ENCODE measurements at regions not wholly inside any gene's neighbourhood (a gene's known extent, or its start where the extent isn't known, plus 50 kb on each side); places are given as distances from the start of the nearest gene placed in this dataset.
"Not testable (repeated sequence)": the region's sequence is repeated elsewhere in the genome, so short reads cannot be mapped to it uniquely, and the experiment has no call there.

DNA sequence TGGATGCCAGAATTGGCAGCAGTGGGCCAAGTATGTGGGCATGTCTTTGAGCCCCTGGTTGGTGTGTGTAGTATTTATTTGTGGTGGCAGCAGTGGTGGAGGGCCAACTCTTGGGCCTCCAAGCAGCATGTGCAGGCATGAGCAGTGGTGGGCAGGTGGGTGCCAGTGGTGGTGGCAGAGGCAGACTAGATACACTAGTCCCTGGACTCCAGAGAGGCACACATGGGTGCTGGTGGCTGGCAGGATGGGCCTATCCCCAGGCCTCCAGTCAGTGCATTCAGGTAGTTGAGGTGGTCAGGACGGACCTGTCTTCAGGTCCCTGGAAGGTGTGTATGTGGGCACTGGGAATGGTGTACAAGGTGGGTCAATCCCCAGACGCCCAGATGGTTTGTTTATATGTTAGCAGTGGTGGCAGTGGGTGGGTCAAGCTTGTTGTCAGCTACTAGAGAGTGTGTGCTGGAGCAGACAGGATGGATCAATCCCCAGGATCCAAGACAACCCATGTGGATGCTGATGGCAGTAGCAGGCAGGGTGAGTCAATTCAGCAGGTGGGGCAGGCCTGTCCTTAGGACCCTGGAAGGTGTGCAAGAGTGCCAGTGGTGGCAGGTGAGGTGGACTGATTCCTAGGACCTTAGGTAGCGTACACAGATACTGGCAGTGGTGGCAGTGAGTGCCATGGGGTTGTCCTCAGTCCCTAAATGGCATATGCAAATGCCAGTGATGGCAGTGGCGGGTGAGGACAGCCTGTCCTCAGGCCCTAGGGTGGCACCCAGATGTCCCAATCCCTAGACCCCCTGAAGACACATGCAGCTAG is 294.3 kb downstream of the RPS24 start:
- no peak for DNase-seq

DNA sequence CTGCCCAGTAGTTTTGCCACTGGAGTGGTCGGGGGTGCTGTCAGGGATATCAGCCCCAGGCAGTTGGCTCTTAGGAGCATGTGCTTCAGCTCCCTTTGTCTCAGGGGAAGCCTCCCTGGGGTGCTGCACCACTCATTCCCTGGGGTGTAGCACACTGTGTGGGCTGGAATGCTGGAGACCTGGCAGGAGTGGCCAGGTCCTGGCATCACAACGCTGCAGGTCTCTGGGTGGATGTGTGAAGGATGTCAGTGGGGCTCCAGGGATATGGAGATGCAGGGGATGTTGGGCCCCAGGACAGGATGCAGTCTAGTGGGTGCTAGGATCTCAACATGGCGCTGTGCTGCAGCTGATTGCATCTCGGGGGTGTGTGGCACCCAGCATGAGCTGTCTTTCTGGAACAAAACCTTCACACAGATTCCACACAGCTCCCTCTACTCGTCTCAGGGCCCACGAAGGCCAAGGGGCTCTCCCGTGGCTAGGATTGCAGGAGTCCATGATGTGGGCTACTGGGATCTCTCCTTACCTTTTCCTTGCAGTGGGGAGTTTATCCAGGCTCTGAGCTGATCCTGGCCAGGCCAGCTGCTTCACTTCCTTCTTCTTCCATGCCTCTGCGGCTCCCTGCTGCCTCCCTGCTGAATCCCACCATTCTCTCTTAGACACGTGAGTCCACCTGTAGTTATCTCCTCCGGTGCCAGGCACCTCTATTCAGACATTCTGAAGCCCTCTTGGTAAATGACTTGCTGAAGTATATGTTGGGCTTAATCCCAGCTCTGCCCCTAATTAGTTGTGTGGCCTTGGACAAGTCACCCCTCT is 295.1 kb downstream of the RPS24 start:
- DNase-seq: no peak

DNA sequence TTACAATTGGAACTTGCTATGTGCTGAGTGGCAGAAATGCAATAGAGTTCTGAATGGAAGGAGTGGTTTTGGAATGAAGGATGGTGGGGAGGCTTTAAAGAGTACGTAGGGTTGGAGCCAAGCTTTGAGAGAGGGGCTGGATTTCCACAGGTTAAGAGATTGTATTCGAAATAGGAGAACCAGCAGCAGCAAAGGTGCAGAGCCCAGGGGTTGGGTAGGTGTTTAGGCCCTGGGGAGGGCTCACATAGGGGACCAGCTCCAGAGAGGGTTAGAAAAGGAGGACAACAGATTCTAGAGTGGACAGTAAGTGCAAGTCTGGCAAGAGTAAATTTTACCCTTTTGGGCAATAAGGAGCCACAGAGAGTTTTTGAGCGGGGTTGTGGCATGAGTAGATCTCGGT is 297.2 kb downstream of the RPS24 start:
- DNase-seq: no peak

DNA sequence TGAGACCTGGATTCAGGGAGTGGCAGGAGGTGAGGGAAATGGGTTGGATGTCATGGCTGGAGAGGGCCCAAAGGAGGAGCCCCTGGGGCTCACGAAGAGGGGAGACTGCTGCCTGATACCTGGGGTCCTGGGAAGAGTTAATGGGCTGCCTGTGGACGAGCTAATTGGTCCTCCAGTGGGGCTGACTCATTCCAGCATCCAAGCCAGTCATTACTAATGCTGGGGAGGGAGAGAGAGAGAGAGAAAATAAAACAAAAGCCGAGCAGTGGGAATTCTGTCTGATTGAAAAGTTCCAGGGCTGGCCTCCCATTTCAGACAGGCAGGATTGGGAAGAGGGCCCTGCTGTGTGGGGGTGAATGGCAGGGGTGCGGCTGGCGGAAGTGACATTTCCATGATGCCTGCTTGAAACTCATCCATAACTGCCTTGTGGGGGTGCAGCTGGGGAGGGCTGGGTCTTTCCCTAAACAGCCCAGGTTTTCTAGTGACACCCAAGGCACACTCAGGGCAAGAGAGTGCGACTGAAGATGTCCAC is 297.8 kb downstream of the RPS24 start:
- DNase-seq: no peak

DNA sequence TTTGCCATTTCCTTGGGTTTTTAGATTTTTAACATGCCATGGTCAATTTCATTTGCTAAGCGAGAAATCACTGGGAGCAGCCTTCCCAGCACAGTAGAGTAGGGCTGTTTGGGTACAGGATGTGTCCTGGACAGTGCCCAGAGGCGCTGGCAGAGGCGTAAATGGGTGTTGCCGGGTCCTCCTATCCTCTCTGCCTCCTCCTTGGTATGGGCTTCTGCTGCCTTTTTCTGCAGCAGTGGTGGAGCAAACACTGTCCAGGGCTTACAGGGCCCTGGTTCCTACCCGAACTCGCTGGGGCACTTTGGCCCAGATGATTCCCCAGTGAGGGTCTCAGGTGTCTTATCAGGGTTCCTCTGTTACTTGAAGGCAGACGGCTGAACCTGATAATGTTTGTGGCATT is 298.3 kb downstream of the RPS24 start:
- DNase-seq: no peak

DNA sequence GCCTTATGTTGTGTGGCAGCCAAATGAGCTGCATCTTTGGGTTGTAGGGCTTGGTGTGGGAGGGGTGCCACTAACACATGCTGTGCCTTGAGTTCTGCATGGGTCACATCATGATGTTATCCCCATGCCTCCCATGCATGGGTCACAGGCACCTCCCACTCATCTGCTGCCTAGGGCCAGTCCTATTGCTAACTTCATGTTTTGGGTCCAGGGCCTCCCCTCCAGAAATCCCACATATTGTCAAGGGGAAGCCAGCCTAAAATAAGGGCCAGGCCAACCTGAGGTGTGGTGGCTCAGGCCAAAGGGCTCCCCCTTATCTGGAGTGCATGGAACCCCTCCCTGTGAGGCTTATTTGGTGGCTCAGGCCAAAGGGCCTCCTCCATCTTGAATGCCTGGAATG is 299.0 kb downstream of the RPS24 start:
- DNase-seq: no peak

DNA sequence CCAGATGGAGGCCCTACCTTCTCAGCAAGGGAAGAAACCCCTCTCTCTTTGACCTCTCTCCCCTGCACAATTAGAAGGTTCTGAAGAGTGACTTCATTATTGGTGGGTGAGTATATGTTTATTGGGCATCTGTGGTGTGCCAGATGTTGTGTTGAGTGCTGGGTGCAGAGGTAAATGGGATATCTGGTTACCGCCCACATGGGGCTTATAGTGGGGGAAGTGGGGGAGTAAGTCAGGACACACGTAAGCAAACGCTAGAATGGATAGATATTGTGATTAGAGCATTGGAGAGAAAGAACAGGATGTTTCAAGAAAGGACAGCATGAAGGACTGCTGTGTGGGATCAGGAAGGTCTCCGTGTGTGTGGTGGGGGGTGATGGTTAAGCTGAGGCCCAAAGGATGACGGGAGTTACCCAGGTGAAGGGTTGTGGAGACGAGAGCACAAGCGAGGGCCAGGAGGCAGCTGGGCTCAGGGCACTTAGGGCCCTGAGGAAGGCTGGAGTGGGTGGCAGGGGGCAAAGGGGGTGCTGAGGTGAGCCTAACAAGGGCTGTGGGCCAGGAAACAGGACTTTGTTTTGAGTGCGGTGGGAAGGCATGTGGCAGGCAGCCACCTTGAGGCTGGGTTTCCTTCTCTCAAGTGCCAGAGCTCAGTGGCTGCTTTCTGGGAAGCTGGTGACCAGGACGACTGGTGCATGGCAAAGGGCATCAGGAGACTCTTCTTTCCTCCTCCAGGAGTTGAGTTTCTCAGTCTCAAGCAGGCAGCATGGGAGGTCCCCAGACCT is 299.9 kb downstream of the RPS24 start:
- DNase-seq: no peak

DNA sequence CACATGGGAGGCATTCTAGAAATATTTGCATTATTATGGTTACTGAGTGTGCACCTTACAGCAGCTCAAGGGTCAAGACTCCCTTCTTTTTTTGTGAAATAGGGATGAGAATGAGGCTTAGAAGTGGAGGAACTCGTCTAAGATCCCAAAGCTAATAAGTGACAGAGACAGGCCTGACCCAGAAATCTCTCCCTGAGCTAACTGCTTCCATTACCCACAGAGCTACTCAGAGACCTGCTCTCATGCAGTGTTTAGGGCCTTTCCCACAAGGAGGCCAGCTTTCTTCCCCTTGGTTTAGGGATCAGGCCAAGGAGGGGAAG is 301.7 kb downstream of the RPS24 start:
- no peak for DNase-seq

DNA sequence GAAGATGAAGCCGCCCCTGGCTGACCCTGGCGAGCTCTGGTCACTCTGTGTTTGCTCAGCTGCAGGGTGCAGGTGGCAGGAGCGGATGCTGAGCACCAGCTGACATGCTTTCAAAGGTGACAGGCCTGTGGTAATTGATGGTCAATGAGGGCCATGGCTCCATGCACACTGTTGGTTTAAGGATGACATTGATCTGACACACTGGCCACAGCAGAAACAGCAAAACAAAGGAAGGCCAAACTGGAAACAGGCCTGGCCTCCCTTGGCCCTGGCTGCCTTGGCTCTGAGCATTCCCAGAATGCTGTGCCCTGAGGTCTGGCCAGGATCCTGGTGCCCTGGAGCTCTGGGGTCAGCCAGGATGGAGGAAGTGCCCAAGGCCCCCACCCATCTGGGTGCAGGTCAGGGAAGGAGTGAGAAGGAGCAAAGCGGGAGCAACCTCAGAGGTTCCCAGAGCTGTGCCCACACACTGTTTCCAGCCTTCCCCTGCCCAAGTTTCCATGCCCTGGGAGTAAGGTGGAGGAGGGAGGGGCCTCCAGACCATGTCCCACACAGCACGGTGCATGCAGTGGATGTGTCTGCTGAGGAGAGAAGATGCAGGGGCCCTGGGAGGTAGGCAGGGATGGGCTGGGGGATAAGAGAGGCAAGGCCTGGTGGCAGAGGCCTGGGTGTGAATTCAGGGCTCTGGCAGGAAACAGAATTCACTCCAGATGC is 302.2 kb downstream of the RPS24 start:
- no peak for DNase-seq

DNA sequence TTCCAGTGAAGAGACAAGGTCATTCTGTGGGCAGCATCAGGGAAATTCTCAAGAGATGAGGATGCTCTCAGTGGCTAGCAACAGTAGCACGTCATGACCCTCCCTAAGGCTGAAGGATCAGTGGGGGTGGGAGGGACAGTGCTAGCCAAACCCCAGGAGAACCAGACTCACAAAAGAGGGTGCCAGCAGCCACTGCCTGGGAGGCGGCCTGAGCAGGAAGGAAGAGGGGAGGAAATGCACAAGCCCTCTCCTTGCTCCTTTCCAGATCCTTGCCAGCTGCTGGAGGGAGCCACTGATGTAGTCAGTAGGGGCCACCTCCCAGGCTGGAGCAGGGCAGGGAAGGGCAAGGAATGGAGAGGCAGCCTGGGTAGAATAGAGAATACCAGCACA is 302.7 kb downstream of the RPS24 start:
- DNase-seq: no peak

DNA sequence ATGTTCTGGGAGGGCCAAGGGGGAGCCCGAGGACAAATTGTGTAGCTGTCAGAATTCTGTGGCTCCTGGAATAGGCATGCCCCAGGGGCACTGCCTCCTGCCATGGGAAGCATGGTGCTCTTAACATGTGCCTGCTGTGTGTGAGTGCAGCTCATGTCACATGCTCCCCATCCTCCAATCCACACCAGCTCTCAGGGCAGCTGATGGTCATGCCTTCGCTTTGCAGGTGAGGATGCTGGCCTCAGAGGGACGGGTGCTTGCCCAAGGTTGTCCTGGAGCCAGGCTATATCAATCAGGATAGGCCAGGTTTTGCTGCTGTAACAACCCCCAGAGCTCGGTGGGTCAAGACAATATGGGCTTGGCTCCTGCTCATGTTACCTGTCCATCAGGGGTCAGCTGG is 303.4 kb downstream of the RPS24 start:
- DNase-seq: no peak

DNA sequence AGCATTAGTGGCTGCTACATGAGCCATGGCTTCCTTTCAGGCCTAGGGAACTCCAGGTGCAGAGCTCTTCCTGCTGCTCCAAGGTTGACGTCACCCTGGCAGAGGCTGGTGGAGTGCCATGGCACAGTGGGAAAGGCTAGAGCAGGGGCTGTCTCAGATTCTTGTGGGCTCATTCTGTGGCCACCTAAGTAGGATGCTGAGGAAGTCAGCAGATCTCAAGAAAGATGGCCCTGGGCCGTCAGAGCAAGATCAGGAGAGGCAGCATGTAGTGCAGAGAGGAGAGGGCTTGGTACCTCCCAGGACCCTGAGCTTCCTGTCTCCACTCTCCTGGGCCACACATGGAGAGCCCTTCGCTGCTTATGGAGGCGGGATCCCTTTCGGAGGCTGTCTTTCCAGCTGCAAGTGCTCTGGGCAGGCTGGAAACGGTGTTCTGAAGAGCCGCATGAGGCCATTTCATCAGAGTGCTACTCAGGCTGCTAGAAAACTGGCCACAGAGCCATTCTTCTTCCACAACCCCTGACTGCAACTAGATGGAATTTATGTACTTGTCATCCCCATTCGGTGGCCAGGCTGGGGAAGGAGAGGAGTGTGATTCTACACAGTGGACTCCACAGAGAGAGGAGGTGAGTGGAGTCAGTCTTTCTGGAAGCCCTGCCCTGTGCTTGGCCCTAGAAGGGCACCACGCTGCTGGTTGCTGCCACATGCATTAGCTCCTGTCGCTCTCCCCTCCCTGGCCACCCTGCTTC is 304.2 kb downstream of the RPS24 start:
- DNase-seq: no peak

DNA sequence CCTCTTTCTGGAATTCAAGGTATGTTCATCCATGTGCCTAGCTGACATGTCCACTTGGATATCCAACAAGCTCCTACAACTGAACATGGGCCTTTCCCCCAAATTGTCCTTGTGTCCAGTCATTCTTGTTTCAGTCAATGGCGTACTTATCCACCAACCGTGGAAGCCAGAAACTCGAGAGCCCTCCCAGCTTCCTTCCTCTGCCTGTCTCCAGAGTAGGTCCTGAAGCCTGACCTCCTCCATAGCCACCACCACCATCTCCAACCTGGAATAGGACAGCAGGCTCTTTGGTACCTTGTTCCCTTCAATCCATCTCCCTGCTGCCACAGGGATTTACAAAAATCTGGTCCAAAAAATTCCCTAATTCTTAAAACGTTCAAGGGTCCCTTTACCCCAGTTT is 305.1 kb downstream of the RPS24 start:
- DNase-seq: no peak

DNA sequence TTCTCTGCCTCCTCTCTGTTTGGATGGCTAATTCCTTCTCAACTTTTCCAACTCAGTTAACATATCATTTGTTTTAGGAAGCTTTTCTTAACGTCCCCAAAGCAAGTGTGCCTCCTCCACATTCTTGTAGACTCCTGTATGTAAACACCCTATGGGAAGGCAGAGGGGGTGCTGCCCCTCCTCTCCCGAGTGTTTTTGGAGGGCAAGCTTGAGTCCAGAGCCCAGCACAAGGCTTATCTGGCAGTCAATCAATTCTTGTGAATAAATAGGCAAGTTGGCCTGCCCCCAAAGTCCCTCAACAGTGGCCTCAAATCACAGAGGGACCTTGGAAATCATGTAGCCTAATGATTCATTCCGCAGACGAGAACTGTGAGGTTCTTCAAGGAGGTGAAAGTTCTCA is 305.6 kb downstream of the RPS24 start:
- no peak for DNase-seq

DNA sequence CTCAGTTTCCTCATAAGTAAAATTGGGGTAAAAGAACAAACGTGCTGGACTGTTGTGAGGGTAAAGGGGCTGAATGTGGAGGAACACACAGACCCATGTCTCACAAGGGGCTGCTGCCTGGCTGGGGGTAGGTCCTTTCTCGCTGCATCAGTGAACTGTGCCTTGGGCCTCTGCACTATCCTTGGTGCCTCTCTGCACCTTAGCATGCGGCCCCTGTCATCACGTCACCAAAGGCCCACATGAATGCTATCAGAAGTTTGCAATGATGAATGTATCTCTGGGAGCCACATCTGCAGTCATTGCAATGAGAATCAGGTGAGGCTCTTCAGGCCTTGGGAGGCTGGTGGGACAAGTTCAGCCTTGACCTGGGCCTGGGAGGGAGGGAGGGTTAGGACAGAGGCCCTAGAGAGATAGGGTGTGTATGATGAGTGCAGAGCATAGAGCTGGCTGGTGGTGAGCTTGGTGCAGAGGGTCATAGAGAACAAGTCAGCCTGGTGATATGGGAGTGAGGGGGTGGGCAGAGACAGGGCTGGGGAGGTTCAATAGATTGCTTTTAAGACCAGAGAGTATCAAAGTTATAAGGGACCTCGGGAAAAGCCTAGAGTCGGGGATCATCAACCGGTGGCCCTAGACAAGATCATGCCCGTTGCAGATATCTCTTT is 308.4 kb downstream of the RPS24 start:
- DNase-seq: no peak

DNA sequence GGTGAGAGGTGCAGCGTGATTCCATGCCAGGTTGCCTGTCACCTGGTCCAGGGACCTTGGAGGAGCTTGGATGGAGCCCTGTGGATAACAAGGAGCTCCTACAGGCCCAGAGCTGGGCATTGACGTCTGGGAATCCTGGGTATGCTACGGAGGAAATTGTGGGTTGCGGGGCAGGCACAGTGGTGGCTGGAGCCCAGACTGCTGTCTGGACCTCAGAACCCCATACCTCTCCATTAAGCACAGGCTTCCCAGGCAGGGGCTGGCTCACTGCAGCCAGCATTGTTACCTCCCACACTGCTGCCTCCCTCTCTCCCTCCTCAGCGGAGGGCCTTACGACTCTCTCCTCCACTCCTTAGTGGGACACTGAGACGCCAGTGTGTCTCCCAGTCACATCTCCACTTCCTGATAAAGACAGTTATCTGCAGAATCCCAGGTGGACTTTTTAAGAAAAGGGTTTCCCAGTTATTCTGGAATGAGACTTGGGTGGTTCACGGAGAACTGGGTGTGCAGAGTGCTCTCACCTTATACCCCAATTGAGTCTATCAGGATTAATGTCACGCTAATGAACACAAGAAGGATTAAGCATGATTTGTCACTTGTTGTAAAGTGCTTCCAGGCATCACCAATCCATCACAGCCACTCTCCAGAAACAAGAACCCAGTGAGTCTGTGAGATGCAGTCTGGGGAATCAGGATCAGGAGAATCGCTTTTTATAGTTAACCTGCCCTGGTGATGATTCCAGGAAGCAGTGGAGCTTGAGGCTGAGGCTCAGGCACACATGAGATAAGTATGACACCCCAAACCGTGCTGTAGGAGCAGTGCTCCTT is 309.4 kb downstream of the RPS24 start:
- DNase-seq: no peak

DNA sequence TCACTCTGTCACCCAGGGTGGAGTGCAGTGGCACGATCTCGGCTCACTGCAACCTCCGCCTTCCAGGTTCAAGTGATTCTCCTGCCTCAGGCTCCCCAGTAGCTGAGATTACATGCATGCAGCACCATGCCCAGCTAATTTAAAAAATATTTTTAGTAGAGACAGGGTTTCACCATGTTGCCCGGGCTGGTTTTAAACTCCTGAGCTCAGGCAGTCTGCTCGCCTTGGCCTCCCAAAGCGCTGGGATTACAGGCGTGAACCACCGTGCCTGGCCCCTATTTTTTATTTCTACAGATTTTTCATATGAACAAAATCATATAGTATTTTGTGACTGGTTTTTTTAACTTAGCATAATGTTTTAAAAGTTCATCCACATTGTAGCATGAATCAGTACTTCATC is 310.6 kb downstream of the RPS24 start:
- not testable (repeated sequence) for DNase-seq

DNA sequence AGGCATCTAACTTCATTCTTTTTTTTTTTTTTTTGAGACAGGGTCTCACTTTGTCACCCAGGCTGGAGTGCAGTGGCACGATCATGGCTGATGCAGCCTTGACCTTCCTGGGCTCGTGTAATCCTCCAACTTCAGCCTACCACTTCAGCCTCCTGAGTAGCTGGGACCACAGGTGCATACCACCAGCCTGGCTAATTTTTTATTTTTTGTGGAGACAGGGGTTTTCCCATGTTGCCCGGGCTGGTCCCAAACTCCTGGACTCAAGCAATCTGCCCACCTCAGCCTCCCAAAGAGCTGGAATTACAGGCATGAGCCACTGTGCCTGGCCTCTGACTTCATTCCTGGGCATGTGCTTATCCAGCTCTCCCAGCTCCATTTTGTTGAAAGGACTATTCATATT is 311.9 kb downstream of the RPS24 start:
- DNase-seq: not testable (repeated sequence)

DNA sequence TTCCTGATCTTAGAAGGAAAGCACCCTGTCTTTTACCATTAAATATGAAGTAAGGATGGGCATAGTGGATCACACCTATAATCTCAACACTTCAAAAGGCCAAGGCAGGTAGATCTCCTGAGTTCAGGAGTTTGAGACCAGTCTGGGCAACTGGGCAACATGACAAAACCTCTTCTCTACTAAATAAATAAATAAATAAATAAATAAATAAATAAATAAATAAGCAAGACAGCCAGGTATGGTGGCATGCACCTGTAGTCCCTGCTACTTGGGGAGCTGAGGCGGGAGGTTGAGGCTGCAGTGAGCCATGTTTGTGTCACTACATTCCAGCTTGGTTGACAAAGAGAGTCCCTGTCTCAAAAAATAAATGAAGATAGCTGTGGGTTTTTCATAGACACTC is 313.1 kb downstream of the RPS24 start:
- no peak for DNase-seq

DNA sequence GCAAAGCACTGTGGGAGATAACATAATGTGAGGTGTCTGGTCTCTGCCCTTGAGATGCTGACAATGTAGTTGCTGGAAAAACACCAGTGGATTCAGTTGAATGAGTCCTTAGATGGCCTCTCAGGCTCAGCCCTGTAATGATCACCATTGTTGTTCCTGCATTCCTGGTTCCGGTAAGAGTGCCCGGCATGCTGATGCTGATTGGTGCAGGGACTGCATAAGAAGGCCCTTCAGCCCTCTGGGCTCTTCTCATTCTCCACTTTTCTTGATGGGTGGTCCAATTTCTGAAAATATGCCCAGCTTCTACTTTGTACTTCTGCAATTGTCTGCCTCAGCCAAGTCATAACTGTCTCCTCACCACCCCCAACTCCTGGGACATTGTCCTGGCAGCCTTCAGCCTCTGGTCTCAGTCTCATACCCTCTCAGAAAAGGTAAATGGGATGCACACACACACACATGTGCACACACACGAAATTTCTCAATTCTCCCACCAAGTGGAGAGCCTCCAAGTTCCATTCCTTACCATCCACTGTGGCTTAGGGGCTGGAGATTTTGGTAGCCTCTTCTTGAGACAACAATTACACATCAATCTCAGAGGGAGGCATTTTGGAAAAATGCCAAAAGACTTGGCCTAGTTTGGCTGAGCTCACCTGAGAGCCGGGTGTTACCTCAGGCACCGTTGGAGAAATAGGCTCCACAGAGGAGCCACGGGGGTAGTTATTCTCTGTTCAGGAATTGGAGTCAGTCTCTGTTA is 314.9 kb downstream of the RPS24 start:
- no peak for DNase-seq
